Glomerular endothelial cell (primary cell): ENCODE measurements at regions not wholly inside any gene's neighbourhood (a gene's known extent, or its start where the extent isn't known, plus 50 kb on each side); places are given as distances from the start of the nearest gene placed in this dataset.
"Not testable (repeated sequence)": the region's sequence is repeated elsewhere in the genome, so short reads cannot be mapped to it uniquely, and the experiment has no call there.

ENCODE experiments used
- DNase-seq: peaks from one replicate; pipeline ENCODE4 v3.0.0-alpha.2; 2011; ENCODE audit warnings: low read depth, low spot score; ENCODE audit errors: extremely low read depth

DNA sequence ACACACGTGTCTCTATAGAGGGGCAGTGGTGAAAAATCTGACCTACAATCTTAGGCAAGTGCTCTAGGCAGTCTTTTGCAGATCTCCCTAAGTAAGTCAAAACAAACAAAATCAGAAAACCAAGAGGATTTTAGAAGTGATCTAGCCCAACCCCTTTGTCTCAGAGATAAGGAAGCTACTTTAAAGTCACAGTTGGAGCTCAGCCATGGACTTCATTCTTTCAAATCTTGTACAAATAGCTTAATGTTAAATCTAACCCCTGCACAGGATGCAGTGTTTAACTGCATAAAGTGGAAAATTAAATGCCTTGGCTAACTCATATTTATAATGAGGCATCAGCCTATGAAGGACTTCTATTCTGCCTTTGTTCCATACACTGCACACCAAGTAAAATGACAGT lies 135.1 kb upstream of the RFX3 start:
- no peak for DNase-seq

DNA sequence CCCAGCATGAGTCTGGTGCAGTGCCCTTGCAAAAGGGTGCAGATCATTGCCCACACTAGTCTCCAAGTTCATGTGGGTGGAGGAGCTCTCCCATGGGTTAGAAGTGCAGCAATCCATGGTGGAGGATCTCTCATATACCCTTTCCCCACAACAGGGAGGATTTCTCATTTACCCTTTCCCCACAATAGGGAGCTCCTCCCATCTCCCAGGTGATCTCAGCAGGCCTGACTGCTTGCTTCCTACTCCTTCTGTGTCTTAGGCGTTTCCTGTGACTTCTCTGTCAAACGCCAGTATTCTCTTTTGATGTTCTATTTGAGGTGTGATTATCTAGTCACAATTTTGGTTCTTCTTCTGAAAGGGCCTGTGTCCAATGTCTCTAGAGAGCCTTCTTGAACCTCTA lies 133.8 kb upstream of the RFX3 start:
- no peak for DNase-seq

DNA sequence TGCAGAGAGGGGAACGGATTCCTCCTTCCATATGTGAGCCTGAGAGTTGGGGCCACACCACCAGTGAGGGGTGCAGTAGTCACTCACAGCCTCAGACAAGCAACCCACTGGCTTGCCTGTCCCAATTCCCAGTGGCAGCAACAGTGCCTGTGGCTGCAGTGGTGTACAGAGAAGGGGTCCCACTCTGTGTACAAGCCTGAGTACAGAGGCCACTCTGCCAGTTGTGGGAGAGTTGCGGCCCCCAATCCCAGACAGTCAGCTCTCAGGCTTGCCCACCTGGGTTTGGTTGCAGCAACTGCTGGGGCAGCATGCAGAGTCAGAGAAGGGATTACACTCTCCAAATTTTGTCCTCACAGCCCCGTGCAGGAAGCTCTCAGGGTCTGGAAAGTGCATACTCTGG lies 133.2 kb upstream of the RFX3 start:
- DNase-seq: no peak

DNA sequence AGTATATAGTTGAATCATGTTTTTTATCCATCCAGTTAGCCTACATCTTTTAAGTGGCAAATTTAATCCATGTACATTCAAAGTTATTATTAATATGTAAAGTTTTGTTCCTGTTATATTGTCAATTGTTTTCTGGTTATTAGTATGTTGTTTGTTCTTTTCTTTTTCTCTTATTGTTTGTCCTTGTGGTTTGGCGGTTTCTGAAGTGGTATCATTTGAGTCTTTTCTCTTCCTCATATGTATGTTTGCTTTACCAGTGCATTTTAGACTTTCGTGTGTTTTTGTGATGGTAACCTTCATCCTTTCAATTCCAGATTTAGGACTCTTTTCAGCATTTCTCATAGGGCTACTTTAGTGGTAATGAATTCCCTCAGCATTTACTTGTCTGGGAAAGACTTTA lies 130.4 kb upstream of the RFX3 start:
- no peak for DNase-seq

DNA sequence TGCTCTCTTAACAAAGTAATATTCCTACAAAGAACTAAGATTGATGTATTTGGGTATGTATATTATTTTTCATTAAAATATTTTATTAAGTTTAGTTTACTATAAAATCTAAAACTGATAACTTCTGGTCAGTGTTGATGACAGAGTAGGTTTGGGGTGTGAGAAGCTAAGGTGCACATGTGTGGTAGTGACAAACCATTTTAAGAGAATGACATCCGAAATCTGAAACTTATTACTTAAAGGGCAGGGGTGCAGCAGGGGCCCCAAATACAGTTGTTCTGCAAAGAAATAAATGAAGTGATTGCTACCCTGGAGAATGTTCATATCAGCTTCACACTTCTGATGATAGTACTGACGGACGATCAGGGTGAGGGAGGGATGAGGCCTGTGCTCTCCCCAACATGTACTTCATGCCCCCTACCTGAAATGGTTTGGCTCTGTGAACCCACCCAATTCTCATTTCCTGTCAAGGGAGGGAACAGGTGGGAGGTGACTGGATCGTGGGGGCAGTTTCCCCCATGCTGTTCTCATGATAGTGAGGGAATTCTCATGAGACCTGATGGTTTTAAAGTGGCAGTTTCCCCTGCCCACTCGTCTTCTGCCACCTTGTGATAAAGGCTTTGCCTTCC lies 125.3 kb upstream of the RFX3 start:
- DNase-seq: no peak

DNA sequence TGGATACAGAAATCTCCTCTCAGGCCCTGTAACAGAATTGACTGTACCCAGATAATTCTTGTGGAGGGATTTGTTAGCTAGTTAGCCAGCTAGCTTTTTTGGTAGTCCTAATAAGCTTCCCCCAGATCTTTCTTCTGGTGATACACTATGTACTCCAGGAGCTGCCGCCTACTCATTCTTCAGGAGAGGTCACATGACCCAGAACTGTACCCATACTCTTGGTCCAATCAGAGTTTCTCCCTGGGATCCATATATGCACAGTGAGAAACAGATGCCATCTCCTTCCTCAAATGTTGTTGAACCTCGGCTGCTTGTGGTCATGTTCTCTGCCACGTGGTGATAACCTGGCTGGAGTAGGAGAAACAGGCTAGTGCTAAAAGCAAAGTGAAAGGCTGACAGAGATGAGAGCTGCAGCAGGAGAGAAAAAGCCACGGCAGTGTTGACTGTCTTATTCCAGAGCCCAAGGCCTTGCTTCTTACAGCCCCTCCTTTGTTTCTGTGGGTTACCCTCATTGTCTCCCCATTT lies 123.0 kb upstream of the RFX3 start:
- DNase-seq: no peak

DNA sequence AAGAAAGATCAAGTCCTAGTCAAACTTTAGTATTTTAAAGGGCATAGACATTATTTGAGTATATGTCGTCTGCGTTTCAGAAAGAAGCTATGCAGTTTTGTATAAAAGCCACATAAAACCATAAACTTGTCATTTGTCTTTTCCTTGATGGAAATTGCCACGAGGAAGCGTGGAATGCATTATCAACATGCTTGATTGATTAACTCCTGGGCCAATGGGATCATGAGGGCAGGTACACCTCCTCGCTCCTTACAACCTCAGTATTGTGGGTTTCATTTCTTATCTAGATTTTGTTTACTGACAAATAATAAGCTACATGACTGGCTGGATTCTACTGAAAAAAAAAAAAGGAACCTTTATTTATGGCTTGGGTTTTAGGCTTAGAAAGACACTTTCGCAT lies 122.5 kb upstream of the RFX3 start:
- no peak for DNase-seq

DNA sequence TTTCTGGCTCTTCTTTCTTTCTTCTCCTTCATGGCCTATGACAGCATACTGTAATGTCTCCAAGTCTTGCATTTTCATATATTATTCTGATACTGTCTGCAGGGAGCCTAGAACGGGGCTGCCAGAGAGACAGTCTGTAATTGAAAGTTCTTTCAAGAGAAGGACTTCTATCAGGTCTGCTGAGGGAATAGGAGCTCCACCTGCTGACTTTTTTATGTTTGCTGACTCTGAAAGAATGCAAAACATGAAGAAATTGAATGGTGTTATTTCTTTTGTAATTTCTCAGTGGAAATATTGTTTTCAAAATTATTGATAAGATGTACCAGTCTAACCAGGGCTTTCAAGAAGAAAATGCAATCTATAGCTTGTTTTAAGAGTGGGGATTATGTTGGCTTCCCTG lies 121.9 kb upstream of the RFX3 start:
- no peak for DNase-seq

DNA sequence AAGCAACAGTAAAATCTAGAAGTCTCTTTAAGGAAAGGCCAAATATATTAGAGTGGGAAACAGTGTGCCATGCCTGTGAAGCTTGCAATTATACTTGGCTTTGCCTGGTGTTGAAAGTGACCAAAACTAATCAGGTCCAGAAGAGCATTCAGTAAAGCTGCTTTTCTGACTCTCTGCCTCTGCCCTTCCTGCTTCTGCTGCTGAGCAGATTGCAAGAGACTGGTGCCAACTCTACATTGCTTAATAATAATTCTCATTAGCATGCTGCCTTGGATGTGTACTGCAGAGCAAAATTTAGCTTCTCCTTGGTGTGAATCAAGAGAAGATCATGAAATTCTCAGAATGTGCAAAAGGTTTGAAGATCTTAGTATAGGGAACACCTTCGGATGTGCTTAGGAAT lies 120.4 kb upstream of the RFX3 start:
- no peak for DNase-seq

DNA sequence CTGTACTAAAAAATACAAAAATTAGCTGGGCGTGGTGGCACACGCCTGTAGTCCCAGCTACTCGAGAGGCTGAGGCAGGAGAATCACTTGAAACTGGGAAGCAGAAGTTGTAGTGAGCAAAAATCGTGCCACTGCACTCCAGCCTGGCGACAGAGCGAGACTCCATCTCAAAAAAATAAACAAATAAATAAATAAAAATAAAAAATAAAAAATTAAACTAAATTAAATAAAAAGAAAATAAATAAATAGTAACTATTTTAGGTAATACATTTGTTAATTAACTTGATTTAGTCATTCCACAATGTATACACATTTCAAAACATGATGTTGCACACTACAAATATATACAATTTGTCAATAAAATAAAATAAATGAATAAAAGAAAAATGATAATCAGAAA lies 116.3 kb upstream of the RFX3 start:
- not testable (repeated sequence) for DNase-seq

DNA sequence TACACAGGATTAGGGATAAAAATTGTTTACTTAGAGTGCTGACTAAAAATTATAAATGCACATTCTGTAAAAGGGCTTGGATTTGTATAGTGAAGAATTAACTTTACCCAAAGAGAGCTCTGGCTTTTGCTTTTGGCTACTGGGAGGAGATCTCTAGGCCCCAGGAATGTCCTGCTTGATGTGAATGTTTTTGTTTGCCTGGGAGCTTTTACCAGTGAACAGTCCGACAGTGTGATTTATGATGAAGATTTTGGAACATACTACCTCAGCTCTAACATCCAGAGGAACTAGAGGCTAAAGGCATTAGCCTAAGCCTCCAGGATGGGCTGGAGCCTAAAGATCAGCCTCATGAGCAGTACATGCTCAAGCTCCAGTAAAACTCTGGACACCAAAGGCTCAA lies 103.7 kb upstream of the RFX3 start:
- no peak for DNase-seq

DNA sequence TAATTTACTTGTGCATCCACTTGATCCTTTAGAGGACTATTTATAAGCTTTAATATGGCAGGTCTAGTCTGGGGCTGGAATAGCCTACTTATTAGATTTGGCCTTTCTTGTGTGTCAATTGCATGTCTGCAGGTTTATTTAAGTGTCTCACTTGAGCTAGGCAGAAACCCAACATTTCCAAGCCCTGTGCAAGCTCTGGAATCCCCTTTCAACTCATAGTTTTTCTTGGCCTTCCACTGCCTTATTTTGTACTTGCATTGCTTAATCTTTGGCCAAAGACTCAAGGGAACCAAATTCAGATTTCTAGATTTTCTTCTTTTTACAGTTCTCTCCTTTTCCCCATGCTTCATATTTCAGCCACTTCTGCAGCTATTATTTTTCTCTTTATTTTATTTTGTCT lies 102.4 kb upstream of the RFX3 start:
- DNase-seq: no peak

DNA sequence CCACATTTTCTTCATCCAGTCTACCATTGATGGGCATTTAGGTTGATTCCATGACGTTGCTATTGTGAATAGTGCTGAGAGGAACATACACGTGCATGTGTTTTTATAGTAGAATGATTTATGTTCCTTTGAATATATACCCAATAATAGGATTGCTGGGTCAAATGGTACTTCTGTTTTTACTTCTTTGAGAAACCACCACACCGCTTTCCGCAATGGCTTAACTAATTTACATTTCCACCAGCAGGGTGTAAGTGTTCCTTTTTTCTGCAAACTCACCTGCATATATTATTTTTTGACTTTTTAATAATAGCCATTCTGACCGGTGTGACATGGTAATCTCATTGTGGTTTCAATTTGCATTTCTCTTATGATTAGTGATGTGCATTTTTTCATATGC lies 82.2 kb upstream of the RFX3 start:
- DNase-seq: no peak

DNA sequence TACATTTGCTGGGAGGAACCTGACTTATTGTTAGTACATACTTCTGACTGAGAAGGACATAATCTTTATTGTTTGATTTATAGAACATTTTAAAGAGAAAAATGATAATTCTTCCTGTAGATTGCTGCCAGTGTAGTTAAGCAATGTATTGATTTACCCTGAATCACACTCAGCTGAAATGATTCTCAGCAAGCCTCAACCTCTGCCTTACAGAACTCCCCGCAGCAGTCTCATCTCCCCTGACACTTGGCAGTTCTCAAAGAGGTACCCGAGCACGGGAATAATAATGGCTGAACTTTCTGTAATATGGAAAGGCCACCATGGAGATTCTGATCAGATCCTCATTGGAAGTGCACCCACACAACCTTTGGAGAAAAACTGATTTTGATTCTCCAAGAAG lies 74.9 kb upstream of the RFX3 start:
- DNase-seq: no peak

DNA sequence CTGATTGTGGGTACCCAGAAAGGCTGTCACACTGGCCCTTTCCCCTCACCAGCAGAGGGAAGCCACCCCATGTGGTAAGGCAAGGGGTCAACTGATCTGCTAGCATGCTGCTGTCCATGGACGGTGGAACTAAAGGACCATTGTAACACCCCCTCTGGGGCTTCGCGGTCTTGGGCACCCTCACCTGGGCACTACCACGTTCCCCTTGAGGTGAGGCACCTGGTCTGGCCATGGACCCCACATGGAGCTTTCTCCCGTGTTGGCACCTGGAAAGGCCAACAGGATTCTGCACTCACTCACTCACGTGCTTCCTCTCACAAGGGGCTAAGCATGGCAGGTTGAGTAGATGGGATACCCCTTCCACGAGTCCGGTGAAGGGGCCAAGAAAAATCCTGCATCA lies 72.0 kb upstream of the RFX3 start:
- DNase-seq: no peak

DNA sequence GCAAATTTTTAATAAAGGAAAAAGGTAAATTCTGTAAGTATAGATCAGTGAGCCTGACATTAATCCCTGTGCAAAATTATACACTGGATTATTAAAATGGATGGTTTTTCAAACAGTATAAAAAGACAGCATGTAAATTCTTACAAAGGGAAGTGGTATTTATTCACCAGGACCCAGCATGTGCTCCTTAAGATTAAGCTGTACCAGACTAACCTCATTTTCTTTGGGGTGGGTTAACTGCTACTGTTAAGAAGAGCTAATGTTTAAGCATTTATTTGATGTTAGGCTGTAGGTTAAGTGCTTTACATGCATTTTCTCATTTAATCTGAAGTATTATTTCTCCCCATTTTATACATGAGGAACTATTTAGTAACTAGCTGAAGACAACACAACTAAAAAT lies 60.3 kb upstream of the RFX3 start:
- DNase-seq: no peak

DNA sequence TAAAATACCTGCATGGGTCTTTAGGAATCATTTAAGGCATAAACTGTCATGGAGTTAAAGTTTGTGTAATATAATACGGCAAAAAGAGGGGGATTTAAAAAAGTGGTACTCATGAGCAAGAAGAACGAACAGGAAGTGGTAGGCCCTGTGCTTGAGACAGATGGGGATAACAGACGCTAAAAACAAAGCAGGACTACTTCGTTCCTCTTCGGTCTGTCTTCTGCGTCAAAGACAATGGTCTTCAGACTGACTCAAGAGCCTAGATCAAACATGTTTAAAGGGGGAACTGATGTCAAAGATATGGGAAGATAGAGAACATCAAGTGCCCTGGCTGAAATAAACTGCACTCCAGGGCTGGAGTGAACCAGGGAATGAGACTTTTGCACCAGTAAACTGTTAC lies 59.8 kb upstream of the RFX3 start:
- DNase-seq: no peak

DNA sequence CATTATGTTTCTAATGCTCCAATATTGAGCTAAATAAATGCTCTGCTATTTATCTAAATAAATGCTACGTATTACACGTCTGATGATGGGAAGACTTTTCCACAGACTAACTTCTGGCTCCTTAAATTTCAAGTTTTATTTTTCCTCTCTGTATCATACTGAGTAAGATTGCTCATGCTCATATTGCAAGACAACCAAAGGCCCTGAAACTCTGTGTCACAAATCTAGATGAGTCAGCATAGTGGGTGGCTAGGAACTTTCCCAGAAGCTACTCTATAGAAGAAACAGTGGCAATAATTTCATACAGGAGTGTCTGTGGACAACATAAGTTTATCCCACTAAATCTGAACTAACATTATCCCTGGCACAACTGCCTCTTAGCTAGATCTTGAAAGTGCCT lies 53.0 kb upstream of the RFX3 start:
- DNase-seq: no peak

DNA sequence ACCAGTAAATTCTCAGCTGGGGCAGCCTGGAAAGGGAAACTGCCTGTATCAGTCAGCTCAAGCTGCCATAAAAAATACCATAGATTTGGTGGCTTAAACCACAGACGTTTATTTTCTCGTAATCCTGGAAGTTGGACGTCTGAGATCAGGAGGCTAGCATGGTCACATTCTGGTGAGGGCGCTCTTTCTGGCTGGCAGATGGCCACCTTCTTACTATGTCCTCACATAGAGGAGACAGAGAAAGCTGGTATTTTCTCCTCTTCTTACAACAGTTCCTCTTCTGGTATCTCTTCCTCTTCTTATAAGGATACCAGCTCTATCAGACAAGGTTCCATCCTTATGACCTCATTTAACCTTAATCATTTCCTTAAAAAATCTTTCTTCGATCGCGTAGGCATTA lies 50.5 kb upstream of the RFX3 start:
- no peak for DNase-seq

DNA sequence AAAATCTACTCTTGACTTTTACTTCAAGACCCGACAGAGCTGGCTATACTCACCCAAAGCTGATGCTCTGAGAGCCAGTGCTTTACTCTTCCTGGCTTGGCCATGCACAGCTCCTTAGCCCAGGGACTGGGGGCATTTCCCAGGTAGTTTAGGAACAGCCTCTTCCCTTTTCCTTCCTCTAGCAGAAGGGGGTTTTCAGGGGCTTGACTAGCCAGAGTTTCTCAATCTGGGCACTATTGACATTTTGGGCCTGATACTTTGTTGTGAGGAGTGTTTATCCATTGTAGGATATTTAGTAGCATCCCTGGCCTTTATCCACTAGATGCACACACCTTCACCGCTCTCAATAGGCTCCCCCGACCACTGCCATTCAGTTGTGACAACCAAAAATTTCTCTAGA lies 50.0 kb upstream of the RFX3 start:
- DNase-seq: no peak
